IMR-90 (cell line): ENCODE measurements at regions not wholly inside any gene's neighbourhood (a gene's known extent, or its start where the extent isn't known, plus 50 kb on each side); places are given as distances from the start of the nearest gene placed in this dataset.
A peak's percentile ranks its signal among the peaks of the same experiment; 100 is the strongest.

Source experiments
- CTCF ChIP-seq: conservative IDR thresholded peaks from 2 replicates; pipeline ENCODE4 v1.5.1; 2012; ENCODE audit warnings: mild to moderate bottlenecking, low read depth, low read length, improper control_type of control experiment
- FOS ChIP-seq: fragments of 150-350 bp; IDR thresholded peaks from 2 replicates; pipeline ENCODE4 v1.6.1; 2016; ENCODE audit warnings: low read depth, low read length
- MAFK ChIP-seq: IDR thresholded peaks from 2 replicates; pipeline ENCODE4 v1.6.1; 2012; ENCODE audit warnings: low read depth, low read length, improper control_type of control experiment
- MAZ ChIP-seq: IDR thresholded peaks from 2 replicates; pipeline ENCODE4 v1.6.1; 2012; ENCODE audit warnings: low read depth, mild to moderate bottlenecking, low read length, improper control_type of control experiment, moderate library complexity, borderline replicate concordance
- MXI1 ChIP-seq: IDR thresholded peaks from 2 replicates; pipeline ENCODE4 v1.6.1; 2012; ENCODE audit warnings: low read depth, mild to moderate bottlenecking, low read length, moderate library complexity, borderline replicate concordance
- USF2 ChIP-seq: fragments of 150-350 bp; IDR thresholded peaks from 2 replicates; pipeline ENCODE4 v1.6.1; 2017; ENCODE audit warnings: mild to moderate bottlenecking, antibody characterized with exemption, low read length, low read depth

GRCh38 chr3:74353039-74353438 lies 261.4 kb downstream of the CNTN3 start:
- TF ChIP-seq CTCF (peak; percentile 10; the same call in 1 of the 2 replicates), USF2 (no peak), MXI1 (no peak), MAZ (no peak), FOS (no peak), MAFK (no peak)
